Stomach smooth muscle (tissue), 2 donors: ENCODE measurements at regions not wholly inside any gene's neighbourhood (a gene's known extent, or its start where the extent isn't known, plus 50 kb on each side); places are given as distances from the start of the nearest gene placed in this dataset.

Experiments used
- H3K27ac ChIP-seq: one replicate; pipeline ENCODE4 v1.7.0; 2013; ENCODE audit warnings: mild to moderate bottlenecking, low read length, inconsistent platforms
- H3K27me3 ChIP-seq, 2 donors: one replicate each; pipeline ENCODE4 v1.7.0; 2013; ENCODE audit warnings: low read length in 2 of 2; ENCODE audit not compliant: insufficient read depth in 2 of 2, control insufficient read depth in 1 of 2
- H3K36me3 ChIP-seq, 2 donors: one replicate each; pipeline ENCODE4 v1.7.0; 2013; ENCODE audit warnings: low read length in 2 of 2; ENCODE audit not compliant: control insufficient read depth in 2 of 2, insufficient read depth in 2 of 2
- H3K4me1 ChIP-seq: one replicate; pipeline ENCODE4 v1.7.0; 2013; ENCODE audit warnings: low read length; ENCODE audit not compliant: control insufficient read depth, insufficient read depth
- H3K4me3 ChIP-seq, 2 donors: one replicate each; pipeline ENCODE4 v1.7.0; 2013; ENCODE audit warnings: low read length in 2 of 2
- H3K9ac ChIP-seq, 2 donors: one replicate each; pipeline ENCODE4 v1.7.0; 2013; ENCODE audit warnings: low read length in 2 of 2, mild to moderate bottlenecking in 1 of 2
- H3K9me3 ChIP-seq, 2 donors: one replicate each; pipeline ENCODE4 v1.7.0; 2013; ENCODE audit warnings: low read length in 2 of 2; ENCODE audit not compliant: control insufficient read depth in 2 of 2
- donor health status: healthy.
- donor health status: Pancreatic carcinoma.

DNA sequence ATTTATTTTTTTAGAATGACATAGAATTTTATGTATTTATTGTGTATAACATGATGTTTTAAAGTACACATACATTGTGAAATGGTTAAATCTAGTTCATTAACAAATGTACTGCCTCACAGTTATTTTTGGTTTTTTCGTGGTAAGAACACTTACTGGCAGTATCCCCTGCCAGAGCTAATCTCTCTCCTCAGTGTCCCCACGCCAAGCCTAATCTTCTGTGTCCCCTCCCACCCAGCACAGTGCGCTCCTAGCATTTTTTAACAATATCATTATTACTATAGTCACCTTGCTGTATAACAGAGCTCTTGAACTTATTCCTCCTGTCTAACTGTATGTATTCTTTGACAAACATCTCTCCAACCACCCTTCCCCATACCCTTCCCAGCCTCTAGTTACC is 333.2 kb downstream of the GABRB3 start:
- no peaks in the 10 kb centered on the region for H3K9me3 ChIP-seq
- no peaks in the 10 kb centered on the region for H3K27me3 ChIP-seq
- no peak overlapping the region for H3K9ac ChIP-seq
- no peak overlapping the region for H3K4me3 ChIP-seq
- no peak overlapping the region for H3K27ac ChIP-seq
- H3K4me1 ChIP-seq = no peaks in the 10 kb centered on the region
- H3K36me3 ChIP-seq = no peaks in the 10 kb centered on the region

DNA sequence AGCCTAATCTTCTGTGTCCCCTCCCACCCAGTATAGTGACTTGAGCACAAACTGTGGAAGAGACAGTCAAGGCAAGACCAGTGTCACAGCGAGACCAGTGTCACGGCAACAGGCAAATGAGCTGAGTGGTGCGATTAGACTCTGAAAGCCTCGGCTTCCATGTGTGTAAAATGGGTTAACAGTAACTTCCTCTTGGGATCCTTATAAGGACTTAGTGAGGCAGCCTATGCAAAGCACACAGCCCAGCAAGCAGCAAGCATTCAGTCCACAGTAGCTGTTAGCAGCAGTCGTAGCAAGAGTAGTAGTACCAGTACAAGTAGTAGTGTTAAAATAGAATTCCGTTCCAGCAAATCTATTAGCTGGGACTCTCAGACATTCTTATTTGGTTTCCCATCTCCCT is 334.1 kb downstream of the GABRB3 start:
- Histone ChIP-seq H3K4me1 (no peaks in the 10 kb centered on the region), H3K4me3 (no peak overlapping the region), H3K36me3 (no peaks in the 10 kb centered on the region)

DNA sequence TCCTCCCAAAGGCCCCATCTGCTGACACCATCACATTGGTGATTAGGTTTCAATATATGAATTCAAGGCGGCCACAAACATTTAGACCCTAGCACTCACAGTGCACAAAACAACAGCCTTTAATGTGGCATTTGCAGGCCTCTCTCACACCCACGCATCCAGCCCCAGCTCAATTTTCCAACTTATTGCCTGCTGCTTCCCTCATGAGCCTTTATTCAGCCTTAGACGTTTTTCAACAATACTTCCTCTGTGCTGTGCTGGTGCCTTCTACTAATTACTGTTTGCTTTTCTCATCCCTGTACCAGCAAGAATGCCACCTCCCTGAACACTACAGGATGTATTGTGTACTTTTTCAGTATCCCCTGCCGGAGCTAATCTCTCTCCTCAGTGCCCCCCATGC is 334.6 kb downstream of the GABRB3 start:
- Histone ChIP-seq H3K9ac (no peak overlapping the region), H3K27ac (no peak overlapping the region), H3K27me3 (no peaks in the 10 kb centered on the region), H3K4me3 (no peak overlapping the region), H3K9me3 (no peaks in the 10 kb centered on the region), H3K4me1 (no peaks in the 10 kb centered on the region), H3K36me3 (no peaks in the 10 kb centered on the region)

More for the DNA sequence above, 334.1 kb downstream of the GABRB3 start:
- Histone ChIP-seq H3K9ac (no peak overlapping the region), H3K9me3 (no peaks in the 10 kb centered on the region), H3K27me3 (no peaks in the 10 kb centered on the region), H3K27ac (no peak overlapping the region)

DNA sequence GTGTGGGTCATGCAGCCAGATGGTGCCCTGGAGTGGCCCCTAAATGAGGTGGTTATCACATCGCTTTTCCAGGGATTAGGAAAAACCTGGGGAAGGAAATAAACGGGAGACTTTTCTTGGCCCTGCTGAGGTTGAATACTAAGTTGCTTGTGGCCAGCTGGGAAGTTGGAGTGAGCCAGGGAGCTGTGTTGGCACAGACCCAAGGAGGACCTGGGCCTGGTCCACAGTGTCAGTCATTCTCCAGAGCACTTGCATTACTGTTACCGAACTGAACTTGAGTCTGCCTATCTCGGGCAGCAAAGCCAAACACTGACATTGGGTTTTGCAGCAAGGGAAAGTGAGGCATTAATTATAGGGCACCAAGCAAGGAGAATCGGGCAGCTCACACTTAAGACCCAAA is 339.0 kb downstream of the GABRB3 start:
- H3K27me3 ChIP-seq = no peaks in the 10 kb centered on the region
- no peaks in the 10 kb centered on the region for H3K4me1 ChIP-seq
- H3K9ac ChIP-seq = no peak overlapping the region
- H3K36me3 ChIP-seq = no peaks in the 10 kb centered on the region
- no peak overlapping the region for H3K27ac ChIP-seq
- no peak overlapping the region for H3K4me3 ChIP-seq
- H3K9me3 ChIP-seq = peaks cover 0 to 3% of the 10 kb centered on the region in 2 donors

DNA sequence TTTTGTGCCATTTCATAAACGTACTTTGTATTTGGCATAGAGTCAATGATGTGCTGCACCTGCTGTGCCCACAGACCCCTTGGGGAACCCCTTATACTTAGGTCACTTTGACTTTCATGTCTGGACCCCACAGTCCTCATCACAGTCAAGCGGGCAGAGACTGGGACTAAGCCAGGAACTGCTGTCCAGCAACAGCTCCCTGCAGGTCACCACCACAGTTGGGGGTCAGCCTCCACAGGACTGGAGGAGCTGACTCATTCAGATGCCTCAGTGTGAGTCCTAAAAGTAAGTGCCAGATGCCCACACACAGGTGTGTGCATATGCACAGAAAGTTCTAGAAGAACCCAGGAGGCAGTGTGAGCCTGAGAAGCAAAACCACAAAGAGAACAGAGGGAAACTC is 339.8 kb downstream of the GABRB3 start:
- peaks cover 0 to 3% of the 10 kb centered on the region in 2 donors for H3K9me3 ChIP-seq
- no peak overlapping the region for H3K4me3 ChIP-seq
- H3K36me3 ChIP-seq = no peaks in the 10 kb centered on the region
- no peaks in the 10 kb centered on the region for H3K27me3 ChIP-seq
- no peaks in the 10 kb centered on the region for H3K4me1 ChIP-seq
- H3K9ac ChIP-seq = no peak overlapping the region
- H3K27ac ChIP-seq = no peak overlapping the region

DNA sequence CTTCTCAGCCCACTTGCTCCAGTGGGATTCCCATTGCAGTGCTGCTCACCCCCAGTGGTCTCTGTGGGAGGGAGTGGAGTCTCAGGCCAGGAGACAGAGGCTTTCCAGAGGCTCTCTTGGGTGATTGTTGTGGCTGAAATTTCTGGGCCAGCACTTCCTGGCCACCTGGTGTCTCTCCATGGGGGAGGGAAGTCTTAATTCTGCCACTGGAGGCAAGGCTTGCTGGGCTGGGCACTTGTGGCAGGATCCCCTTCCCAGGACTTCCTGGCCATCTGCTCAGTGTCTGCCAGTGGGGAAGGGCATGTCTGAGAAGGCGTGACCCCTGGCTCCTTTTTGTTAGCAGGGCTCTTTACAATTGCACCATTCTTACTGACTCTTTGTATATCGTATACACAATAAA is 351.8 kb downstream of the GABRB3 start:
- Histone ChIP-seq H3K27me3 (no peaks in the 10 kb centered on the region), H3K4me3 (no peak overlapping the region), H3K4me1 (no peaks in the 10 kb centered on the region), H3K27ac (no peak overlapping the region), H3K9ac (no peak overlapping the region), H3K36me3 (no peaks in the 10 kb centered on the region), H3K9me3 (peaks cover 0 to 2% of the 10 kb centered on the region in 2 donors)

DNA sequence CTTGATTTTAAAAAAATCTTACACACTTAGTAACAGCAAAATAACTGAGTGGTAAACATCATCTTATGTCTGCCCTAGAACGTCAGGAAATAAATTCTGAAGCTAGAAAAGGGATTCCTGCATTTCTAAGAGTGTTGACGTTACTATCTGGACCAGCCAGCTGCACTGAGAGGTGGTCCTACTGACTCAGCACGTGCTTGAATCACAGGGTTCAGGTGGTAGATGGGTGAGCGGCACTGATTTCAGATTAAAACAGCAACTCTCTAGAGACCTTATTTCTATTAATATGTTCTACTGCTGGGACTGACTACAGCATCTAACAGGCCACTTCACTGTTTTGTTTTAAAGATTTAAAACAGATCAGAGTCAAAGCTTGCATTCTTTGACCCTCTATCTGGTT is 377.2 kb downstream of the GABRB3 start:
- Histone ChIP-seq H3K9me3 (no peaks in the 10 kb centered on the region), H3K27me3 (no peaks in the 10 kb centered on the region), H3K36me3 (no peaks in the 10 kb centered on the region), H3K9ac (no peak overlapping the region), H3K4me3 (no peak overlapping the region), H3K4me1 (no peaks in the 10 kb centered on the region), H3K27ac (no peak overlapping the region)

DNA sequence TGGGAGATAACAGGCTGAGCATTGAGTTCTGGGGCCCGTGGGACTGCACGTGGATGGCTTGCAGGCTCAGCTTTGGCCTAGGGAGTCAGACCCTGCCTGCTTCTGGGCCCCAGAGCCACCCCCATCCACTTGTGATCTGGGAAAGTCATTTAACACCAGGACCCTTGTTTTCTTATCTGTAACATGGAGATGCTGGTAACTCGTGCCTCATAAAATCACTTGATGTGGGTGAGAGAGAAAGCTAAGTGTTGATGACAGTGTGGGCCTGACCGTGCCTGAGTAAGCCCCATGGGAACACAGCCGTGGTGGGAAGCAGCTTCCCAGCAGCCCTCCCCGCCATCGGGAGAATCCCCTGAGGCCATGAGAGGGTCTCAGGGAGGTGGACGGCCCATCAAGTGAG is 378.1 kb downstream of the GABRB3 start:
- H3K4me3 ChIP-seq = no peak overlapping the region

DNA sequence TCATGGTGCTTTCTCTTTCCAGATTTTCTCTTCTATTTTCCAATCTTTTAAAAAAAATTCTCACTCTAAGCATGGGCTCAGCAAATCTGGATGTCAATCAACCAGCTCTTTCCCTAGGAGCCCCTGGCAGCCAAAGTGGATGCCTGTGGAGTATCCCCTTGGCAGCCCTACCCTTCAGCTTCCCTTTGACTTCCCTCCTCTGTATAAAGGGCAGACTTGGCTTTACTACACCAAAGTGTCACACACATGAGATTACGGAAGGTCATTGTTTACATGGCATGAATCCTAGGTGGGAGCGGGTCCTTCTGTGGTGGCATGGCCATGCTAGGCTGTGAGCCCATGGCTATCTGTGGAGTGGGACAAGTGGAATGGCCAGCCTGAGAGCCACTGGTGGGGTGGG is 379.9 kb downstream of the GABRB3 start:
- H3K27ac ChIP-seq = no peak overlapping the region
- H3K36me3 ChIP-seq = no peaks in the 10 kb centered on the region
- H3K4me1 ChIP-seq = no peaks in the 10 kb centered on the region
- peaks cover 0 to 2% of the 10 kb centered on the region in 2 donors for H3K27me3 ChIP-seq
- H3K9ac ChIP-seq = no peak overlapping the region
- no peaks in the 10 kb centered on the region for H3K9me3 ChIP-seq
- no peak overlapping the region for H3K4me3 ChIP-seq

More for the DNA sequence above, 378.1 kb downstream of the GABRB3 start:
- no peak overlapping the region for H3K27ac ChIP-seq
- H3K9me3 ChIP-seq = no peaks in the 10 kb centered on the region
- no peaks in the 10 kb centered on the region for H3K27me3 ChIP-seq
- H3K9ac ChIP-seq = no peak overlapping the region
- no peaks in the 10 kb centered on the region for H3K36me3 ChIP-seq
- H3K4me1 ChIP-seq = no peaks in the 10 kb centered on the region

DNA sequence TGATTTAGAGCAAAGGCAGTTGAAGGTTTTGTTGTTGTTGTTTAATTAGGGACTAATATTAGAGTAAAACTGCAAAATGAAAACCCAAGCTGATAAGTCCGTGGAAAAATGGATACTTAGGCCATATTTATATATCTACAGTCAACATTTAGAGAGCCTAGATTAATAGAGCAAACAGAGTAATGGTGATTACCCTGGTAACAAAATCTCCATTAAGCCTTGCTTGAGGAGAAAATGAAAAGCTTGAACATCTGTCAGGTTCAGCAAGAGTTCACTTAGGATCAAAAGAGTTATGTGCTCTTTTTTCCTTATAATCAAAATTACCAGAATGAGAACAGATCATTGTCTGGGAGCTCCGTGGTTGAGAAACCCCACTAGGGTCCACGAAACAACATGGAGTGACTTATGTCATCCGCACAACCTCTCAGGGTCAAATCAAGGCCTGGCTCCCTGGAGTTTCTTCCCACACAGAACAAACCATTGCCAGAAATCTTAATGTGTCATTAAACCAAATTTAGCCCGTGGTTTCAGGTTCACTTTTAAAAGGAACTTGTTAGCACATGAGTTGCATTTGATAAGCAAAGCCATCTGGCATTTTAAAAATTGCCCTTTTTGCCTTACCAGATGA is 381.2 kb downstream of the GABRB3 start:
- Histone ChIP-seq H3K9ac (no peak overlapping the region), H3K36me3 (no peaks in the 10 kb centered on the region), H3K9me3 (no peaks in the 10 kb centered on the region), H3K4me3 (no peak overlapping the region), H3K27me3 (peaks cover 0 to 2% of the 10 kb centered on the region in 2 donors), H3K4me1 (no peaks in the 10 kb centered on the region), H3K27ac (no peak overlapping the region)

DNA sequence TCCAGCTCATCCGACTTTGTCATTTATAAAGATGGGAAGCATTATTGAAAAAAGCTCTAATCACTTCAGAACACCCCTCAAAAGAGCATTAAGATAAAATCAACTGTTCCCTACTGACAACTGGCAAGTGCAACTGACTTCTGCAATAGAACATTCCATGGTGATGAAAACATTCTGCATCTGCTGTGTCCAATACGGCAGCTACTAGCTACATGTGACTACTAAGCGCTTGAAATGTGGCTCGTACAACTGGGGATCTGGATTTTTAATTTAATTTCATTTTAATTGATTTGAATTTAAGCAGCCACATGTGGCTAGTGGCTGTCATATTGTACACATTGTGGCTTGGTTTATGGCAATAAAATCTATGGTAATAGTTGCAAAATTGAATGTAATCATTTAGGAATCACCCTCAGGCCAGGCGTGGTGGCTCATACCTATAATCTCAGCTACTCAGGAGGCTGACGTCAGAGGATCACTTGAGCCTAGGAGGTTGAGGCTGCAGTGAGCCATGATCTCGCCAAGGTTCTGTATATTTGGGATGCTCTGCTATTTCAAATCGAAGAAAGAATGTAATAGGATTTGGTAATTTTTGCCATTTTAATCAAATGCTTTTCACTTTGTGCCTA is 390.3 kb downstream of the GABRB3 start:
- Histone ChIP-seq H3K9me3 (peaks cover 4 to 5% of the 10 kb centered on the region in 2 donors), H3K4me1 (no peaks in the 10 kb centered on the region), H3K27me3 (no peaks in the 10 kb centered on the region), H3K36me3 (no peaks in the 10 kb centered on the region), H3K9ac (no peak overlapping the region), H3K4me3 (no peak overlapping the region), H3K27ac (no peak overlapping the region)
